HepG2 (cell line): ENCODE measurements at regions not wholly inside any gene's neighbourhood (a gene's known extent, or its start where the extent isn't known, plus 50 kb on each side); places are given as distances from the start of the nearest gene placed in this dataset.

Experiments
- ATF7 ChIP-seq, 2 experiments: fragments of 450-650 bp in 1 of 2; sonication (generic) in 1 of 2; formaldehyde crosslinking in 1 of 2; IDR thresholded peaks; 2 replicates each; pipeline versions ENCODE4 v1.4.0 to v1.6.1; 2016 to 2020; ENCODE audit warnings: antibody characterized with exemption in 1 of 2, mild to moderate bottlenecking in 1 of 2, missing genetic modification reagents in 1 of 2
- ELF4 ChIP-seq: sonication (generic); formaldehyde crosslinking; IDR thresholded peaks from 2 replicates; pipeline ENCODE4 v1.5.0; 2020; ENCODE audit warnings: missing genetic modification reagents, mild to moderate bottlenecking, moderate library complexity, borderline replicate concordance
- FOXK1 ChIP-seq: sonication (generic); formaldehyde crosslinking; IDR thresholded peaks from 2 replicates; pipeline ENCODE4 v1.4.0; 2020; ENCODE audit warnings: low read depth, missing genetic modification reagents, borderline replicate concordance
- HDAC2 ChIP-seq: sonication (generic); formaldehyde crosslinking; IDR thresholded peaks from 2 replicates; pipeline ENCODE4 v1.4.0; 2020; ENCODE audit warnings: missing genetic modification reagents
- HMGXB4 ChIP-seq, 2 experiments: sonication (generic) in 1 of 2; formaldehyde crosslinking in 1 of 2; IDR thresholded peaks; 2 replicates each; pipeline versions ENCODE4 v1.4.0 to v1.6.1; 2018 to 2020; ENCODE audit warnings: missing genetic modification reagents in 2 of 2, borderline replicate concordance in 1 of 2, low read depth in 1 of 2, mild to moderate bottlenecking in 1 of 2, missing biosample characterization in 1 of 2
- HOXD1 ChIP-seq: sonication (generic); formaldehyde crosslinking; IDR thresholded peaks from 2 replicates; pipeline ENCODE4 v1.5.0; 2020; ENCODE audit warnings: missing genetic modification reagents
- MAZ ChIP-seq, 2 experiments: sonication (generic) in 1 of 2; formaldehyde crosslinking in 1 of 2; IDR thresholded peaks; 2 replicates each; pipeline versions ENCODE4 v1.5.0 to v1.6.1; 2012 to 2020; ENCODE audit warnings: low read depth in 2 of 2, mild to moderate bottlenecking in 2 of 2, borderline replicate concordance in 1 of 2, improper control_type of control experiment in 1 of 2, low read length in 1 of 2, missing genetic modification reagents in 1 of 2, moderate library complexity in 1 of 2
- REL ChIP-seq: sonication (generic); formaldehyde crosslinking; conservative IDR thresholded peaks from 2 replicates; pipeline ENCODE4 v1.8.0; 2022; ENCODE audit warnings: mild to moderate bottlenecking, missing genetic modification reagents, moderate library complexity
- RORA ChIP-seq: sonication (generic); formaldehyde crosslinking; IDR thresholded peaks from 2 replicates; pipeline ENCODE4 v1.5.0; 2020; ENCODE audit warnings: mild to moderate bottlenecking, missing genetic modification reagents, moderate library complexity
- SALL2 ChIP-seq: sonication (generic); formaldehyde crosslinking; IDR thresholded peaks from 2 replicates; pipeline ENCODE4 v1.8.1; 2023; ENCODE audit warnings: mild to moderate bottlenecking, missing genetic modification reagents, inconsistent platforms
- STAT5B ChIP-seq: sonication (generic); formaldehyde crosslinking; IDR thresholded peaks from 2 replicates; pipeline ENCODE4 v1.4.0; 2020; ENCODE audit warnings: missing genetic modification reagents
- ZBTB2 ChIP-seq: sonication (generic); formaldehyde crosslinking; IDR thresholded peaks from 2 replicates; pipeline ENCODE4 v1.8.0; 2022; ENCODE audit warnings: low read depth, missing genetic modification reagents
- ZFP36 ChIP-seq: fragments of 150-350 bp; IDR thresholded peaks from 2 replicates; pipeline ENCODE4 v1.6.1; 2018; ENCODE audit warnings: borderline replicate concordance, low read length, low read depth; ENCODE audit not compliant: partially characterized antibody
- ZNF138 ChIP-seq: sonication (generic); formaldehyde crosslinking; IDR thresholded peaks from 2 replicates; pipeline ENCODE4 v1.5.0; 2020; ENCODE audit warnings: mild to moderate bottlenecking, low read depth, missing genetic modification reagents
- ZNF280B ChIP-seq: sonication (generic); formaldehyde crosslinking; IDR thresholded peaks from 2 replicates; pipeline ENCODE4 v1.5.0; 2020; ENCODE audit warnings: missing genetic modification reagents, mild to moderate bottlenecking, borderline replicate concordance
- ZNF512B ChIP-seq: sonication (generic); formaldehyde crosslinking; IDR thresholded peaks from 2 replicates; pipeline ENCODE4 v1.5.1; 2020; ENCODE audit warnings: missing genetic modification reagents, mild to moderate bottlenecking, borderline replicate concordance
- ZNF564 ChIP-seq: sonication (generic); formaldehyde crosslinking; IDR thresholded peaks from 2 replicates; pipeline ENCODE4 v1.8.1; 2023; ENCODE audit warnings: mild to moderate bottlenecking, missing genetic modification reagents

GRCh38 chr2:181790716-181791649 lies 100.5 kb upstream of the ITPRID2 start (continued):
- TF ChIP-seq FOXK1 (CRISPR knock-in tag): peak; percentile 78; the same call in 1 of the 2 replicates
- no peak for TF ChIP-seq STAT5B (CRISPR knock-in tag)
- TF ChIP-seq REL (CRISPR knock-in tag): no peak
- peak; percentile 86; the same call in 1 of the 2 replicates for TF ChIP-seq RORA
- TF ChIP-seq ZFP36: no peak
- TF ChIP-seq ZBTB2 (CRISPR knock-in tag): no peak
- TF ChIP-seq HMGXB4 (CRISPR knock-in tag; IDR thresholded peaks at IDR 0.05; ENCODE audit: borderline replicate concordance in 1 of 2, low read depth in 1 of 2): peak in 1 of 2 experiments; percentile 47; a peak in 3 of 4 replicates
- peak; percentile 78 for TF ChIP-seq HDAC2 (CRISPR knock-in tag)
- 0 out of 2 replicates have a peak, but pooled peaks have one; percentile 35 for TF ChIP-seq HOXD1
- peak; percentile 34; the same call in 1 of the 2 replicates for TF ChIP-seq ZNF564 (CRISPR knock-in tag)
- TF ChIP-seq ZNF280B: no peak
- TF ChIP-seq MAZ (IDR thresholded peaks at IDR 0.05; ENCODE audit: borderline replicate concordance, low read depth, low read length): no peak
- 0 out of 2 replicates have a peak, but pooled peaks have one; percentile 45 for TF ChIP-seq MAZ (CRISPR knock-in tag; IDR thresholded peaks at IDR 0.05; ENCODE audit: low read depth)
- TF ChIP-seq ATF7 (IDR thresholded peaks at IDR 0.05): no peak
- TF ChIP-seq ATF7 (CRISPR knock-in tag; IDR thresholded peaks at IDR 0.05): 0 out of 2 replicates have a peak, but pooled peaks have one; percentile 39
- TF ChIP-seq ZNF512B (CRISPR knock-in tag): peak; percentile 86; the same call in 1 of the 2 replicates
- no peak for TF ChIP-seq SALL2 (CRISPR knock-in tag)
- TF ChIP-seq ZNF138 (CRISPR knock-in tag): no peak
- TF ChIP-seq ELF4 (CRISPR knock-in tag): no peak
